ENCODE measurements at regions not wholly inside any gene's neighbourhood (a gene's known extent, or its start where the extent isn't known, plus 50 kb on each side); places are given as distances from the start of the nearest gene placed in this dataset.

- TF ChIP-seq CTCF (IDR thresholded peaks at IDR 0.05; ENCODE audit: insufficient read depth, low read length, poor library complexity, severe bottlenecking) (no peak), EZH2phosphoT487 (conservative IDR thresholded peaks at IDR 0.05; ENCODE audit: low read length) (no peak)
Observed at GRCh38 chr12:126819554-126819953, 1447.4 kb upstream of the TMEM132C start.
